Left renal cortex interstitium (tissue), 4 donors: ENCODE measurements at regions not wholly inside any gene's neighbourhood (a gene's known extent, or its start where the extent isn't known, plus 50 kb on each side); places are given as distances from the start of the nearest gene placed in this dataset.
"Not testable (repeated sequence)": the region's sequence is repeated elsewhere in the genome, so short reads cannot be mapped to it uniquely, and the experiment has no call there.

Experiments used
- DNase-seq, 4 donors: peaks; one replicate each; pipeline ENCODE4 v3.0.0-alpha.2; 2013; ENCODE audit warnings: low read depth in 4 of 4, low spot score in 2 of 4, missing footprints in 1 of 4

DNA sequence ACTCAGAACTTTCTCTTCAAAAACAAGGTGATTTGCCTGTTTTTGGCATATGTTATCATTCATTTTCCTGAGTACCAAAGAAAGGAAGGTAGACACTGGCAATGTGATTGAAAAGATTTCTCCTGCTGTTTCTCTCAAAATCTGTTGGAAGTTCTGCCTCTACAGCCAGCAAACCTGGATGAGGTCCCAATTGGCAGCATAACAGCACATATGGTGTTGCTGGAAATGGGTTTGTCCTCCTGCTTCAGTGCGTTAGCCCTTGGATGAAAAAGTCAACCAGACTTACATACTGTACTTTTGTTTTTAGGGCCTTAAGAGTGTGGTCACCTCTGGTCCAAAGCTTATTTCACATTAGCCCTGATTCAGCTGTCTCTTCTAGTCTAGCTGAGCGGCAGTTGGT is 237.6 kb upstream of the MME start:
- DNase-seq, result no peak

DNA sequence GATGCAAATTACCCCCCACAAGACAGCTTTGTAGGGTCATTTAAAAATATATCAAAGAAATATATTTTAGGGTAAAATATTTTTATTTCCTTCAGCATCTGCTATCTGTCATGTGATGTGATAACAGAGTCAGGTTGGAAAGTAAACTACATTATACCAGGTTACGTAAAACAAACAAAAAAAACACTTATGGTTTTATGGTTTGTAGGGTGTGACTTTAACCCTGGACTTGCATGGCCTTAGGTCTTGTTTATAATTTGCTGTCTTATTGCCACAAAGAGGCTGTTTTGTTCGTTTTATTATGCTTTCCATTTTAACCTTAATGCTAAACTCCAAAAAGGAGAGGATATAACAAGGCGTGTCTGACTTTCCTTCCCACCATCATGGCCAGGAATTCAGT is 244.5 kb upstream of the MME start:
- DNase-seq, result no peak

DNA sequence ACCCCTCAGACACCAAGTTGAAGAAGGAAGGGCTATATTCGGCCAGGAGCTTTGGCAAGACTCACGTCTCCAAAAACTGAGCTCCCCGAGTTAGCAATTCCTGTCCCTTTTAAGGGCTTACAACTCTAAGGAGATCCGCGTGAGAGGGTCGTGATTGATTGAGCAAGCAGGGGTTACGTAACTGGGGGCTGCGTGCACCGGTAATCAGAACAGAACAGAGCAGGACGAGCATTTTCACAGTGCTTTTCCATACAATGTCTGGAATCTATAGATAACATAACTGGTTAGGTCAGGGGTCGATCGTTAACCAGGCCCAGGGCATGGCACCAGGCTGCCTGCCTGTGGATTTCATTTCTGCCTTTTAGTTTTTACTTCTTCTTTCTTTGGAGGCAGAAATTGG is 245.3 kb upstream of the MME start:
- DNase-seq, result not testable (repeated sequence)

DNA sequence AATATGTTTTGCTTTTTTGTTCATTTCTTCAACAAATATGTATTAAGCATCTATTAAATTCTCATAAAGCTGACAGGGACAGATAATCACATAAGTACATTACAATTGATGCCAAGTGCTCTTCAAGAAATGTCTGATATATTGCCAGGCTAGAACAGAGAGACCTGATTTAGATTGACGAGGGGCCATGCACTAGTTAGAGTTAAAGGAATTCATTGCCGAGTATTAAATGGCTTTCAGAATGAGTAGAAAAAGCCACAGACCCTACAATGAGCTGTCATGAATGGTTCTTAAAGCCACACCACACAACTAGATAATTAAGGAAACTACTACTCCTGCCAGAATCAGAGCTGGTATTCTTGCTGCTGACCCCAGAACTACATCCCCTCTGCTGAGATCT is 250.2 kb upstream of the MME start:
- no peak for DNase-seq

DNA sequence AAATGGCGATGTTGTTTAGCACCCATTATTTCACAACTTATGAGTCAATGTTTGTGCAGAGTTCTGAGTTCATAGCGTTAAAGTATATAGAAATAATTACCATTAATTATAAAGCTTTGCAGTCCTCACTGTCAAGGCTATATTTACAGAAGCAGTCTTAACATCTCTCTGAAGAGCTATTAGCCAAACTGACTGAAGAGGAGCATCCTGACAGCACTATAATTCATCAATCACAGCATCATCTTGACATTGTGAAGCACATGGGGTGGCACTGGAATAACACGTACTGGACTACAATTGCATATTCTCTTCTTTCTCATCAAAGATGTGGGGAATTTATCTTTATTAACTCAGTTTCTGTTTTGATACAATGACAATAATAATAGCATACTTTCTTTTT is 260.6 kb upstream of the MME start:
- no peak for DNase-seq

DNA sequence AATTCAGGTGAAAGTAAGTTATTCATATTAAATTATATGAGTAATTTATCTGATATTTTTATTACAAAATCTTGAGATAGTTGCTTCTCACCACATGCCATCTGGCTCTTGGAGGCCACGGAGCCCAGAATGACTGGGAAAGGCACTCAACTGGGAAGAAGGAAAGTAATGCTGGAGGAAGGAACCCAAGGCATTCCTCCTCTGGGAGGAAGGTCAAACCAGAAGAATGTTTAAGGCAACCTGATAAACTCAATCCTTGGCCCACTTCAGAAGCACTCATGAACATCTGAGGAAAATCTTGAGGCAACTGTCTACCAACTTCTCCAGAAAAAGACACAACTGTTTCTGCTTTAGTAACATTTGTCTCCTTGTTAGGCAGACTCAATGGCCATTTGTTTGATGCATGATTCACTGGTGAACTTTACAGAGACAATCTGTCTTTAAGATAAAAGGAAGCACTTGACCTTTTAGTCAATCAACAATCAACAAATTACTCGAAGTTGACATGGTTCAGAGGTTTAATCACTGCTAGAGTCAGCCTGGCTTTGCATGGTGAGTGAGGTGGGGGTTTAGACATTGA is 261.4 kb upstream of the MME start:
- no peak for DNase-seq

DNA sequence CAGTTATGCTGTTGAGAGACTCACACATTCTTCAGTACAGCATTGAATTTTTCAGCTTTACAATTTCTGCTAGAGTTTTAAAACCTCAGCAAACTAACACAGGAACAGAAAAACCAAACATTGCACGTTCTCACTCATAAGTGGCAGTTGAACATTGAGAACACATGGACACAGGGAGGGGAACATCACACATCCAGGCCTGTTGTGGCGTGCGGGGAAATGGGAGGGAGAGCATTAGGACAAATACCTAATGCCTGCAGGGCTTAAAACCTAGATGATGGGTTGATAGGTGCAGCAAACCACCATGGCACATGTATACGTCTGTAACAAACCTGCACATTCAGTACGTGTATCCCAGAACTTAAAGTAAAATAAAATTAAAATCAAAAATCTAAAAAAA is 270.1 kb upstream of the MME start:
- not testable (repeated sequence) for DNase-seq

DNA sequence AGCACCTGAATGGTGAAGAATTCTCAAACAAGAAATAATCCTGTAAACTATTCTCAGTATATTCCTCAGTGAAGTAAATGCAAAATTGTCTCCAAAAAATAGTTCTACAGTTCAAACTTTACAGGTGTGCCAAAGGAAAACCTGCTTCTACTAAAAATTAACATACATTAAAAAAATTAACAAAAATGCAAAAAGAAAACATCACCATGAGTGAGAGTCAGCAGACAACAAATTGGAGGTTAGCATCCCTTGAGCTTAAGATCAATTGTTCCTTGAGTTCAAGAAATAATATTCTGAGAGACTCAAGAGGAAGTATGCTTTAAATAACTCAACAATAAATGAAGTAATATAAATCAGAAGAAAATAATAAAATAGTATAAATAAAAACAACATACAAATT is 278.4 kb upstream of the MME start:
- DNase-seq, result no peak

DNA sequence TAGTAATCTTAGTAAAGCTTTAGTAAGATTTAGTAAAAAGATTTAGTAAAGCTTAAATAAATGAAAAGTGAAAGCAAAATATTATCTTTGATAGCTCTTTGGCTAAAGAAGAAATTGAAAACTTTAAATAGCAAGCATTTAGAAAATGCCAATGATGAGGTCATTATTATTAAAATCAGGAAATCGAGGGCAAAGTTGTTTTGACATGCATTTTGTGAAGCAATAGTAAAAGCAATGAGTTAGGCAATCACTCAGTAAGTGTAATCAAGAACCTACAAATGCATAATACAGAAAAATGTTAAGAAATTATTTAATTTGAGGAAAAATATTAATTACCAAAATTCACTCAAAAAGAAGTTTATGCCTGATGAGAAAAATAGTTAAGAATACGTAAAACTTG is 280.3 kb upstream of the MME start:
- DNase-seq, result no peak

DNA sequence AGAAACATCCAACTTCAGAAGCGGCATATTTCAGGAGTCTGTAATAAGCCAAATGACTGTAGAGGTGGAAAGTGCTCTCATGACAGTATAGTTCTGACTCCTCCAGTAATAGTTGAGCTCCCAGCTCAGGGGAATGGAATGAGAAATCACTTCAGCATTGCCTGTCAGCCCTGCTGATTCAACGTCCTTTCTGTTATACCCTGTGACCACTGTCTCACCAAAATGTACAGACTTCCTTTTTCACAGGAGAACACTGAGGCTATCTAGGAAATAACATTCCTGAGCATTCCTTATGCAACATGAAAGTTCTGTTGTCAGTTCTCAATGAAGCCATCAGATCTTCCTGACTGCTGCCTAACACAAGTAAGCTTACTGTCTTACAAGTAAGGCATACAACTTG is 284.5 kb upstream of the MME start:
- DNase-seq, result no peak

DNA sequence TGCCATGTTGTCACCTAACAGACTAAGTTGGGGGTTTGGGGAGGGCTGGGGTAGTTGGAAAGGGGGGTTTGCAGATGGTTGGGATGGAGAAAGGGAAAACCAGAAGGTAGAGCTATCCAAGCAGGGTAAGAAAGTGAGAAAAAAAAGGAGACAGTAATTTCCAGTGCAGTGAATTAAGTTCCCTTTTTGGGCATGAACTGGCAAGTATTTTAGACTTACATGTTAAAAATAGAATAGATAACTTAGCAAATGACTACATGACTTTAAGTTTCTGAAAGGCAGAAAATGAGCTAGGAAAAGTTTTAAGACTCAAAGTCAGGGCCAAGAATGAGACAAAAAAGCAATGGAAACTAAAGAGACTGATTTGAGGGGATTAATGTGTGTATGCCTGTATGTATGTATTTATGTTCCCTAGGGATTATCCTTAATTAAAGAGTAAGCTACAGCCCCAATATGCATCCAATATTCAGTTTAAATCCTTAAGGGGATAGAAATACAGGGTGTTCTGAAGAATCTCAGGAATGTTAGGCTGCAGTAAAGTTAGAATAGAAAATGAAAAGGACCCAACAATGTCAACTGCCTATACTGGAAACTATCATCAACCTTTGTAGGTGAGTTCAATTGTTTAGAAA is 285.2 kb upstream of the MME start:
- no peak for DNase-seq

DNA sequence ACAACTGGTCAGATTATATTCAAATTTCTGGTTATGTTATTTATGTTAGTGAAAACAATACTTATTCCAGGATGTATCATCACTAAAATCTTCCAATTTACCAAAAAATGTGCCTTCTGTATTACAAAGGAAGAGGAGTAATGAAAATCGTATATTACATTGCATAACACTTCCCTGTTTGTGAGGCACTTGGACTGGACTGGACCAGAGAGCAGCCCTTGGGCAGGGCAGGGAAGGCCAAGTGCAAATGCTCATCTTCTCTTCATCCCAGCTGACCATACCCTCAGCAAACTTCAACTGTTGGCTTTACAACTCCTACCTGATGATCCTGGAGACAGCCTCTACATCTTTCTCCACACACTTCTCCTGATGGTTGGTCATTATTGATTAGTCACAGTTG is 285.7 kb upstream of the MME start:
- DNase-seq, result no peak

DNA sequence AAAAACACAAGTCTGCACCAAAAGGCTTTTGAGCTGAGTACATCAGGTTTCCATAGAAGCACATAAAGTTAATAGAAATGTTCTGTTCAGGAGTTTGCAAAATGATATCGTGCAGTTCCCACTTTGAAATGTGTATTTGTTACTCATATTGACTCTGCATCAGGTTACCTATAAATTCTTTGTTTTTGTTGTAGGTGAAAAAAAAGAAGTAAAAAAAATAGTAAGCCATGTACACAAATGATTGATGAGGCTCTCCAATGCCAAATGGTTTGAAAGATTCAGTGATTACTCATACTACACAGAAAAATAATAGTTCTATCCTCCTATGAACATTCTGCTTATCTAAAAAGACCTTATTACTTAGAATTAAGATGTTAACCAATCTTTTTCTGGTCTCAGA is 287.3 kb upstream of the MME start:
- DNase-seq, result no peak

DNA sequence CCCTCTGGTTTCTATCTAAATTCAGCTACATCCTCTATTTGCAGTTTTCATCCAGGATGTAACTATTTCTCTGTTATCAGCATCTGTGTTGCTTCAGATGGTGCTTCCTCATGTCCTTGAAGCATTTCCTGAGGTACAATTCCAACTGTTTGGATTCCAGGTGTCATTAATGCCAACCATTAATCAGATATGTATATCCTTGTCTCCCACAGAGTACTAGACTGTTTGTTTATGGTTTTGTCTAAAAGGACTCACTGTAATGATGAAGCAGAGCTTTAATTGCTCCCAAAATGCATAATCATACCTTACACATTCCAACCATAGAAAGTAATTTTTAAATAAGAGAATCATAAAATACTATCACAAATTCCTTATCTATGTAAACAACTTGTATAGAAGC is 288.5 kb upstream of the MME start:
- DNase-seq, result no peak

DNA sequence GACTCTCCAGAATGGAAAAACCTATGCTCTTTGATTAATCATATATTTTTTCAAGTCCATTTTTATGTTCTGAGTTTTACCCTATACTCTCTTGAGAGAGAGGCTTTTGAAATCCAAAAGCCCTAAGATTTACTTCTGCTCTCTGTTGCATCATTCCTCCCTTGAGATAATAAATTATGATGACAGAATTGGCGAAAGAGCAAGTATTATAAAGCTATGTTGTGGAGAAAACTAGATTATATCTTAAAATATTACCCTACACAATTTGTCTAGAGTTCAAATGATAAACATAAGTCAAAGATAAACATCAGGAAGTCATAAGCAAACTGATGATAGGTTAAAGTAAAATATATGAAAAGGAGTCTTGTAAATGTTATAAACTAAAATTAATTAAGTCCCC is 293.4 kb upstream of the MME start:
- DNase-seq, result peak in 1 of 4 donors; percentile 24

DNA sequence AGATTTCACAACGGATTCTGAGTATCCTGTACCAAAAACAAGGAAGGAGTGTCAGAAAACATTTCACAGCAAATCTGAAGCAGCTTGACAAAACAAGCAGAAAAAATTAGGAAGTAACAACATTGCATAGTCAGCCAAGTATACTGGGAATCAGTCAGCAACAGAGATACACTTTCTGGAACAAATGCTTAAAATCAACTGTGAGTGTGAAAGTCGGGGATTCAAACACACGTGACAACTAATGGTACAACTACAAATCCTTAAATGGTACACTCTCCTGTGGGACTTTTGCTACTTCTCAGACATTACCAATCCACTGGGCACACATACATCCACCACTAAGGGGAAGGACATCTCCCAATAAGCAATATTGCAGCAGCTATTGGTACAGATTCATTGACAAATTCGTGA is 296.6 kb upstream of the MME start:
- DNase-seq, result no peak

DNA sequence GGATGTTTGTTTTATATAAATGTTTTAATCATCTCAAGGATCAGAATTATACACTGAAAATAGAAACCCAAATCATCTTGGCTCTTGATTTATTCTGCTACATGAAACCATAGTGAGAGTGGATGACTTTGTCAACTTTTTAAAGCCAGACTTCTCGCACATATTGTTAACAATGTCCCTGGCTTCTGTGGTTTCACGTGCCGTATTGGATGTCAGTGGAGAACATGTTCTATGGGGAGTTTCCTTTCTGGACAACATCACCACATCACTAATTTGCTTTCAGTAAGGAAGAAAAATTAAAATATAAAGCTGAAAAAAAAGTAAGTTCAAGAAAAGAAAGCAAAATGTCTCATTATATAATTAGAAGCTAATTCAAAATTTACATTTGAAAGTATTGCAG is 297.1 kb upstream of the MME start:
- no peak for DNase-seq

DNA sequence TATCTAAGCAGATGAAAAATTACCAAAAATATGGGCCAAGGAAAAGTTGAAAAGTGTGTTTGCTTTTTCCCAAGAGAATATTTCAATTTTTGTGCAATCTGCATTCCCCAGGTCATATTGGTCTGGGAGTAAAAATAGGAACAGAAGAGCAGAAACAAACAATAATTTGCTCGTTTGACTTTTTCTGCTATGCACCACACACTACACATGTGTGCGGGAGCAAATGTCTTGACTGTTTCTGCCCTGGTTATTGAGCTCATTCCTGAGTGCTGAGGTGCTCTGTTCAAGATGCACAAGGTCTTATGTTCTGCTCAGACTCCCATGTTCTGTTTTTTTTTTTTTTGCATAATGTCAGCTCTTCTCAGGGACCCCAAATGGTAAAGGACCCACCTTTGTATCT is 298.0 kb upstream of the MME start:
- DNase-seq, result no peak

DNA sequence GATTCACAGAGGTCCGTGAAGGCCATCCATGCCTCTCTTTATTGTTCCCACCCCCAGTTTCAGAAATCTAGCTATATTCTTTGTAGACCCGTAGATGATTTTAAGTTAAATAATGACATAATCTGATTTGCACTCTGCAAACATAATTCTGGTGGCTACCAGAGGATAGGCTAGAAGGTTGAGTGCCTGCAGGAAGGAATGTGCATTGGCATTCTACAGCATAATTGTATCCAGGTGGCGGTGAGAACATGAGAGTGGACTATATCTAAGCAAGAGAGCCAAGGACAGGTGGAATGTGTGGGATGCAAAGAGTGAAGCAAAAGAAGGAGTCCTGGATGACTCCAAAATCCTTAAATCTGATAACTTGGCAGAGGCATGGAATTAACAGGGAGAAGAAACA is 298.5 kb upstream of the MME start:
- DNase-seq, result no peak

DNA sequence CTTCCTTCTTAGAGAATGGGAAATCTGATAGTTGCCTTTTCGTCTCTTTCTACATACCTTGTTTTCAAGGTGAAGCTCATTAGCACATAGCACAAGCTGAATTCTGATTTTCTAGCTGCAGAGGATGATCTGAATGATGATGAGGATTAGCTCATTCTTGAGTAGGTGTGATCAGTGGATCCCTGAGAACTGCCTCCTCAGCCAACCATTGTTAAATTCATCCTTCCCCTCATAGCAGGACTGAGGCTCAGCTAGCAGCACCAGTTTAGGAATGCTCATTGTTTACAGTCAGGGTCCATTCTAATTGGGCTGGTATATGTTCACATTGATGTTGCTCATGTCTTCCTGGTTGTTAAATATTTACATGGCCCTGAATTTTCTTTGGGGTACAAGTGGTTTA is 299.9 kb upstream of the MME start:
- DNase-seq, result no peak

DNA sequence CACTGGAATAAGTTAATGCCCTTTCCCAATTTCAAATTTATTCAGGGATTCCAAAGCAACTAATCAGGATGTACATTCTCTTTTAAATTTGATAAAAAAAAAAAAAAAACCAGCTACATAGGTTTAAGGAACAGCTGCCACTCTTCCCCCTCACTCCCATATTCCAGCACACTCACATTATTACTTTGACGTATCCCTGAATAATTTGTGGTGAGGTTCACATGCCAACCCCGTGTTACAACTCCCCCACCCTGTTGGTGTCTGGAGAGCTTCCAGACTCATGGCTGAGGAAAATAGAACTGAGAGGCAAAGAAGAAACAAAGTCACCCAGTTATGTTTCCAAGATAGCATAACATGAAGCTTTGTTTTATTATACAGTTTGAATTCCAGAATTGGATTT is 300.5 kb upstream of the MME start:
- no peak for DNase-seq

DNA sequence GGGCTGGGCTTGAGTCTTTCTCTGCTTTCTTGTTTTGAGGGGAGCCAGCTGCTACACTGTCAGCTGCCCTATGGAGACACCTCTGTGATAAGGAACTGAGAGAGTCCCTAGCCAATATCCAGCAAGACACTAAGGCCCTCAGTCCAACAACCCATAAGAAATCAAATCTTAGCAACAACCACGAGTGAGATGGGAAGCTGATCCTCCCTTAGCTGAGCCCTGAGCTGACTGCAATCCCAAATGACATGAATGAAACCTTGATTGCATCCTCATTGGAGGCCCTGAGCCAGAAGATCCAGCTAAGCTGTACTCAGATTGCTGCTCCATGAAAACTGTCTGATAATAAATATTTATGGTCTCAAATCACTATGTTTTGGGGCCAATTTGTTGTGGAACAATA is 302.1 kb upstream of the MME start:
- DNase-seq, result no peak

DNA sequence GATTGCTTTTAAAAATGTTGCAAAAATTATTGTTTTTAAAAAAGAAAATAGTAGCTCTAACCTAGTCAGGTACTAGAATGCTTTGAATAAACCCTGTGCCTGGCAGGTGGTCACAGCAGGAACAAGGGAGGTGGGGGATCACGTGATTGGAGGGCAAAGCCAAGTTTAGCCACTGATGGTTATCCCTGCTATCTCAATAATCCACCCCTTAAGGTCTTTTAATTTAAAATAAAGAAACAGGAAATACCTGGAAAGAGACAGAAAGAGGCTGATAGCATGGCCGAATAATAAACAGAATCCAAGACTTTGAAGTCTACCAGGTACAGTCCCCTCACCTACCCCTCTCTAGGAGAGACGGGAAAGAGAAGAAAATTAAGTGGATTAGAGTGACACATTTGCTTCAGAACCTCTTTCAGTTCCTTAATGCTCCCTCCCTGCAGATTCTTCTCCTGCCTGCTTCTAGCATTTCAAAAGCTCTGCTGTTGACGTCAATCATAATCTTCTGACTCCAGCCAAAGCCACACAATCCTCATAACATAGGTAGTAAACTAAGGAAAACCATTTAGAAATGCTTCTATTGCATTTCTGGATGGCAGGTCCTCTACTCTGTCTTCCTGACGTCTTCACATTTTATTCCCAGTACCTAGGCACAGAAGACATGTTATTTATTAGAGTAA is 303.4 kb upstream of the MME start:
- no peak for DNase-seq
